ENCODE measurements at regions not wholly inside any gene's neighbourhood (a gene's known extent, or its start where the extent isn't known, plus 50 kb on each side); places are given as distances from the start of the nearest gene placed in this dataset.

DNA sequence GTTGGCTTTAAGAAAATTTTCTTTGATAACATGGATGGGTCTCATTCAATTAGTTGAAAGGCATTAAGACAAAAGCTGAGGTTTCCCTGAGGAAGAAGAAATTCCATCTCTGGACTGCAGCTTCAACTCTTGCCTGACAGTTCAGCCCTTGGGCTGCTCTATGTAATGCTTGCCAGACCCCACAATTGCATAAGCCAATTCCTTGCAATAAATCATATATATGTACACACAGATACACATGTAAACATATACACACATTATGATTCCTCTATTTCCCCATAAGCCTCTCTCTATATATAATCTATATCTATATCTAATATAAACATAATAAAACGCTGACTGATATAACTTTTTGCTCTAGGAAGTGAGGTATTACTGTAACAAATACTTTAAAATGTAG lies 301.5 kb upstream of the PRMT6 start:
- ChIA-PET POLR2A (no interaction called here), CTCF (no interaction called here)
- Mint-ChIP-seq H3K4me3 (no peak overlapping the region), H3K9me3 (no peaks in the 10 kb centered on the region), H3K27ac (no peak overlapping the region), H3K27me3 (no peaks in the 10 kb centered on the region), H3K36me3 (ENCODE audit: low read depth) (no peaks in the 10 kb centered on the region), H3K4me1 (no peaks in the 10 kb centered on the region)
- DNase-seq (no peak), ATAC-seq (ENCODE audit: low read depth) (no peak)
- TF ChIP-seq, protein P1, sequence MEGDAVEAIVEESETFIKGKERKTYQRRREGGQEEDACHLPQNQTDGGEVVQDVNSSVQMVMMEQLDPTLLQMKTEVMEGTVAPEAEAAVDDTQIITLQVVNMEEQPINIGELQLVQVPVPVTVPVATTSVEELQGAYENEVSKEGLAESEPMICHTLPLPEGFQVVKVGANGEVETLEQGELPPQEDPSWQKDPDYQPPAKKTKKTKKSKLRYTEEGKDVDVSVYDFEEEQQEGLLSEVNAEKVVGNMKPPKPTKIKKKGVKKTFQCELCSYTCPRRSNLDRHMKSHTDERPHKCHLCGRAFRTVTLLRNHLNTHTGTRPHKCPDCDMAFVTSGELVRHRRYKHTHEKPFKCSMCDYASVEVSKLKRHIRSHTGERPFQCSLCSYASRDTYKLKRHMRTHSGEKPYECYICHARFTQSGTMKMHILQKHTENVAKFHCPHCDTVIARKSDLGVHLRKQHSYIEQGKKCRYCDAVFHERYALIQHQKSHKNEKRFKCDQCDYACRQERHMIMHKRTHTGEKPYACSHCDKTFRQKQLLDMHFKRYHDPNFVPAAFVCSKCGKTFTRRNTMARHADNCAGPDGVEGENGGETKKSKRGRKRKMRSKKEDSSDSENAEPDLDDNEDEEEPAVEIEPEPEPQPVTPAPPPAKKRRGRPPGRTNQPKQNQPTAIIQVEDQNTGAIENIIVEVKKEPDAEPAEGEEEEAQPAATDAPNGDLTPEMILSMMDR (IDR thresholded peaks at IDR 0.05) = no peak
- intact Hi-C loops (cut with micrococcal nuclease) = no loop called here

DNA sequence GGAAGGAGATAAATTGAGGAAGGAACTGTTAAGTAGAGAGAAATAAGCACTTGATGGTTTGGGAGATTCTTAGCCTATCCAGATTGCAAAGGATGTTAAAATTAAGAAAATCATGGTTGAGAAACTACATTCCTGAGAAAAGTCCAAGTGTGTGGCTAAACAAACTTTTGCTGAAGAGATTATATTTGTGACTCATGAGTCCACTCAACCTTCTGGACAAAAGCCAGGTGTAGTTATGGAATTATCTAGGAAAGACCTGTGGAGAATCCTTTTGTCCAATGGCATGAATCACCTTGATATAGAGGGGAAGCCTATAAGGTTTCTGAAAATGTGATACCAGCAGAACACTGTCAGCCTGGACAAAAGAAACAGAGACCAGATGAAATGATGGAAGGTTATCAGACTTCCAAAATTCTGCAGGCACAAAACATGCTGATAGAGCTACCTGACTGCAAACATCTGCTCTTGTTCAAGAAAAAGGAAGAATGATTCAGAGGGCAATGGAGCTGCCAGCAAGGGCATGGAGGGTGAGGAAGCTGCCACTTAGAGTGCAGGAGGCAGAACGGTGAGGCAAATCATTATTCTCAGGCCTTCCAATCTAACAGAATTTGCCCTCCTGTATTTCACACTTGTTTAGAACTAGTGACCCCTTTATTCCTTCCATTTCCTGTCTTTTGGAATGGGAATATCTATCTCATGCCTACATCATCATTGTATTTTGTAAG lies 300.6 kb upstream of the PRMT6 start:
- Mint-ChIP-seq H3K27me3 (no peaks in the 10 kb centered on the region), H3K4me3 (no peak overlapping the region), H3K27ac (no peak overlapping the region), H3K9me3 (no peaks in the 10 kb centered on the region), H3K4me1 (no peaks in the 10 kb centered on the region), H3K36me3 (ENCODE audit: low read depth) (no peaks in the 10 kb centered on the region)
- no peak for ATAC-seq (ENCODE audit: low read depth)
- POLR2A ChIA-PET = no interaction called here
- CTCF ChIA-PET = no interaction called here
- DNase-seq = no peak
- intact Hi-C loops (cut with micrococcal nuclease) = no loop called here
- TF ChIP-seq, protein P1 (IDR thresholded peaks at IDR 0.05) = no peak

DNA sequence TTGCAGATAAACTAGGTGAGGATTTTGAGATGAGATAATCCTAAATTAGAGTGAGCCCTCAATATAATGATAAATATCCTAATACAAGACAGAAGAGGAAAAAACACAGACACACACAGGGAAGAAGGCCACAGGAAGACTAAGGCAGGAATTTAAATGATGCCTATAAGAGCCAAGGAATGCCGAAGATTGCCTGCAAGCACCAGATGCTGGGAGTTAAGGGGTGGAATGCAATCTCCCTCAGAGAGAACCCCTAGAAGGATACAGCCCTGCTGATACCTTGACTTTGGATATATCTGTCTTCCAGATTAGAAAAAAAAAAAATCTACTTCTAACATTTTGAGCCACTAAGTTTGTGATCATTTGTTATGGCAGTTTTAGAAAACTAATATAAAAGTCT lies 299.7 kb upstream of the PRMT6 start:
- ATAC-seq (ENCODE audit: low read depth) = no peak
- intact Hi-C loops (cut with micrococcal nuclease) = no loop called here
- ChIA-PET POLR2A (no interaction called here), CTCF (no interaction called here)
- TF ChIP-seq, protein P1 (IDR thresholded peaks at IDR 0.05) = no peak
- DNase-seq = no peak
- H3K27ac Mint-ChIP-seq = no peak overlapping the region
- no peak overlapping the region for H3K4me3 Mint-ChIP-seq
- no peaks in the 10 kb centered on the region for H3K27me3 Mint-ChIP-seq
- no peaks in the 10 kb centered on the region for H3K36me3 Mint-ChIP-seq (ENCODE audit: low read depth)
- no peaks in the 10 kb centered on the region for H3K4me1 Mint-ChIP-seq
- H3K9me3 Mint-ChIP-seq = no peaks in the 10 kb centered on the region

DNA sequence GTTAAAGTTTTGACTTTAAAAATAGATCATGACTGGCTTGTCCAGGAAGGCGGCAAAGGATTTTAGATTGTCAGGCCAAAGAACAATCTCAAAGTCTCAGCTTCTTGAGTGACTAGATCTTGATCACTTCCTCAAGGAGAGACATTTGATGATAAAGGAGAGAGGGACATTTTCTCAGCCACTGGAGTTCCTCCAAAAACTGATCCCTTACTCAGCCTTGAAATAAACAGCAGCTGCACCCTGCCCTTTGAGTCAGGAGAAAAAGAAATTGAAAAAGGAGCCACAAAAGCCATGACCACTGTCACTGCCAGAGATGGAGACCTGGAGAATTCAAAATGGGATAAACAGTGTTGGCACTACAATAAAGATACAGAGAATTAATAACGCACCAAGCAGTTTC lies 288.4 kb upstream of the PRMT6 start:
- H3K9me3 Mint-ChIP-seq = no peaks in the 10 kb centered on the region
- no peak overlapping the region for H3K27ac Mint-ChIP-seq
- H3K36me3 Mint-ChIP-seq (ENCODE audit: low read depth) = no peaks in the 10 kb centered on the region
- no peaks in the 10 kb centered on the region for H3K4me1 Mint-ChIP-seq
- DNase-seq = no peak
- H3K4me3 Mint-ChIP-seq = no peak overlapping the region
- ChIA-PET POLR2A (no interaction called here), CTCF (no interaction called here)
- TF ChIP-seq, protein P1 (IDR thresholded peaks at IDR 0.05) = no peak
- ATAC-seq (ENCODE audit: low read depth) = no peak
- H3K27me3 Mint-ChIP-seq = no peaks in the 10 kb centered on the region
- intact Hi-C loops (cut with micrococcal nuclease) = no loop called here

DNA sequence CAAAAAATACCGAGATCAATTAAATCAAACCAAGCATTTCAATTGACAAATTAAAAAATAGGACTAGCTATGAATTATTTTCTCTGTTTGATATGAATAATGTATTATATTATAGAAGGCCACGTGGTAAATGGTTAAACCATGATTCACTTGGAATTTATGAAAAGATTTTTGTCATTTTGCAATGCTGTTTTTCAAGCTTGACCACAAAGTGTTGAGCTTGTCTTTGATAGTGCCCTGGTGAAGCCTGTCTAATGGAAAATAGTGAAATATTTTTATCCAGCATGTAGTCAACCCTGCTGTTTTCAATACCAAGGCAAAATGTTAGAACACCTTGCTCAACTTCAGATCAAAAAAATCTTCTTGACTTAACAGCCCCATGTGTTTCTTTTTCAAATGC lies 288.0 kb upstream of the PRMT6 start:
- ChIA-PET CTCF (no interaction called here), POLR2A (no interaction called here)
- H3K27me3 Mint-ChIP-seq = no peaks in the 10 kb centered on the region
- no peak for DNase-seq
- no peaks in the 10 kb centered on the region for H3K36me3 Mint-ChIP-seq (ENCODE audit: low read depth)
- H3K9me3 Mint-ChIP-seq = peaks cover 2% of the 10 kb centered on the region
- H3K27ac Mint-ChIP-seq = no peak overlapping the region
- intact Hi-C loops (cut with micrococcal nuclease) = no loop called here
- no peak for ATAC-seq (ENCODE audit: low read depth)
- no peaks in the 10 kb centered on the region for H3K4me1 Mint-ChIP-seq
- TF ChIP-seq, protein P1 (IDR thresholded peaks at IDR 0.05) = no peak
- no peak overlapping the region for H3K4me3 Mint-ChIP-seq

All from activated B cell treated with CpG ODN at 0.5 μM for 24 hours (primary cell).